GM13976 (cell line): ENCODE measurements at regions not wholly inside any gene's neighbourhood (a gene's known extent, or its start where the extent isn't known, plus 50 kb on each side); places are given as distances from the start of the nearest gene placed in this dataset.
A peak's percentile ranks its signal among the peaks of the same experiment; 100 is the strongest.
"Not testable (repeated sequence)": the region's sequence is repeated elsewhere in the genome, so short reads cannot be mapped to it uniquely, and the experiment has no call there.

Experiments used
- DNase-seq: peaks from one replicate; pipeline ENCODE4 v3.0.0; 2012; ENCODE audit warnings: low spot score
- in situ Hi-C: fragments of 300-500 bp; cut with MboI; formaldehyde crosslinking; loops from one replicate; pipeline ENCODE4 v1.12.0; 2022; ENCODE audit warnings: low sequenced_read_pairs, mixed read lengths, inconsistent platforms; ENCODE audit not compliant: unreplicated experiment
- TF ChIP-seq, protein P1 (sequence below): IDR thresholded peaks from 2 replicates; pipeline ENCODE4 v1.5.1; 2012; ENCODE audit warnings: borderline replicate concordance, mild to moderate bottlenecking; ENCODE audit not compliant: insufficient read depth; ENCODE audit errors: extremely low read depth, missing control alignments, control extremely low read depth

DNA sequence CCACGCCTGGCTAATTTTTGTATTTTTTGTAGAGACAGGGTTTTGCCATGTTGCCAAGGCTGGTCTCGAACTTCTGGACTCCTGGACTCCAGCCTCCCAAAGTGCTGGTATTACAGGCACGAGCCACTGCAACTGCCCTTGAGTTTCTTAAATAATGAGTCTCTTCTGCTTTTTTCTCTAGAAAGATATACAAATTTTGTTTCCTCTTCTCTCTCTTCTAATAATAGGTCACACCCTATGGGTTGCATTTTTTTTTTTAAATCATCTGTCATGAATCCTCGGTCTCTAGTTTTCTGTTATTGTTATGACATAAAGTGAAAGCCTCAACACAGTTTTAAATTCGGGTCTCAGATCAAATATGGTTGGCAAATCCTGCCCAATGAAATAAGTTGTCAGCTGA, 111.2 kb downstream of the IL12A start:
- in situ Hi-C loops = no loop called here
- TF ChIP-seq, protein P1, sequence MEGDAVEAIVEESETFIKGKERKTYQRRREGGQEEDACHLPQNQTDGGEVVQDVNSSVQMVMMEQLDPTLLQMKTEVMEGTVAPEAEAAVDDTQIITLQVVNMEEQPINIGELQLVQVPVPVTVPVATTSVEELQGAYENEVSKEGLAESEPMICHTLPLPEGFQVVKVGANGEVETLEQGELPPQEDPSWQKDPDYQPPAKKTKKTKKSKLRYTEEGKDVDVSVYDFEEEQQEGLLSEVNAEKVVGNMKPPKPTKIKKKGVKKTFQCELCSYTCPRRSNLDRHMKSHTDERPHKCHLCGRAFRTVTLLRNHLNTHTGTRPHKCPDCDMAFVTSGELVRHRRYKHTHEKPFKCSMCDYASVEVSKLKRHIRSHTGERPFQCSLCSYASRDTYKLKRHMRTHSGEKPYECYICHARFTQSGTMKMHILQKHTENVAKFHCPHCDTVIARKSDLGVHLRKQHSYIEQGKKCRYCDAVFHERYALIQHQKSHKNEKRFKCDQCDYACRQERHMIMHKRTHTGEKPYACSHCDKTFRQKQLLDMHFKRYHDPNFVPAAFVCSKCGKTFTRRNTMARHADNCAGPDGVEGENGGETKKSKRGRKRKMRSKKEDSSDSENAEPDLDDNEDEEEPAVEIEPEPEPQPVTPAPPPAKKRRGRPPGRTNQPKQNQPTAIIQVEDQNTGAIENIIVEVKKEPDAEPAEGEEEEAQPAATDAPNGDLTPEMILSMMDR = no peak
- peak; percentile 36 for DNase-seq

DNA sequence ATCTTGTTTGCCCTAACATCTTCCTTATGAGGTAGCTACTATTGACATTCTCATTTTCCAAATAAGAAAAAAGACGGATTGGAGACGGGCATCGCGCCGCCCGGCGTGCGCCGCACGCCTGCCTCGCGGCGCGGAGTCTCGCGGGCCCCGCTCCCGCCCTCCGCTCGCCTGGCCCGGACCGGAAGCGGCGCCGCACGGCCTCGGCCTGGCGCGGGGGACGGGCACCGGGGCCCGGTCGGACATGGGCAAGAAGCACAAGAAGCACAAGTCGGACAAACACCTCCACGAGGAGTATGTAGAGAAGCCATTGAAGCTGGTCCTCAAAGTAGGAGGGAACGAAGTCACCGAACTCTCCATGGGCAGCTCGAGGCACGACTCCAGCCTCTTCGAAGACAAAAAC, 112.0 kb downstream of the IL12A start:
- TF ChIP-seq, protein P1 = no peak
- DNase-seq = no peak
- in situ Hi-C loops = no loop called here

DNA sequence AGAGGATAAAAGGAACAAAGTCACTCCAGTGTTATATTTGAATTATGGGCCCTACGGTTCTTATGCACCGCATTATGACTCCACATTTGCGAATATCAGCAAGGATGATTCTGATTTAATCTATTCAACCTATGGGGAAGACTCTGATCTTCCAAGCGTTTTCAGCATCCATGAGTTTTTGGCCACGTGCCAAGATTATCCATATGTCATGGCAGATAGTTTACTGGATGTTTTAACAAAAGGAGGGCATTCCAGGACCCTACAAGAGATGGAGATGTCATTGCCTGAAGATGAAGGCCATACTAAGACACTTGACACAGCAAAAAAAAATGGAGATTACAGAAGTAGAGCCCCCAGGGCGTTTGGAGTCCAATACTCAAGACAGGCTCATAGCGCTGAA, 113.4 kb downstream of the IL12A start:
- in situ Hi-C loops, DNase-seq: not testable (repeated sequence)

DNA sequence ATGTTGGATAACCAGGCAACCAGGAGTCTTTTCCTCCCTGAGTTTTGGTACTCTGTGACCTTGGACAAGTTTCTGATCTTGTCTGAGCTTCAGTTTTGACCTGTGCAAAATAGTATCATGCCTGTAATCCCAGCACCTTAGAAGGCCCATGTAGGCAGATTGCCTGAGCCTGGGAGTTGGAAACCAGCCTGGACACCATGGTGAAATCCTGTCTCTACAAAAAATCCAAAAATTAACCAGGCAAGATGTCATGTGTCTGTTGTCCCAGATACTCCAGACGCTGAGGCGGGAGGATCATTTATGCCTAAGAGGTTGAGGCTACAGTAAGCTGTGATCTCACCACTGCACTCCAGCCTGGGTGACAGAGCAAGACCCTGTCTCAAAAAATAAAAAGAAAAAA, 114.8 kb downstream of the IL12A start:
- in situ Hi-C loops = no loop called here
- TF ChIP-seq, protein P1 = no peak
- DNase-seq = no peak

DNA sequence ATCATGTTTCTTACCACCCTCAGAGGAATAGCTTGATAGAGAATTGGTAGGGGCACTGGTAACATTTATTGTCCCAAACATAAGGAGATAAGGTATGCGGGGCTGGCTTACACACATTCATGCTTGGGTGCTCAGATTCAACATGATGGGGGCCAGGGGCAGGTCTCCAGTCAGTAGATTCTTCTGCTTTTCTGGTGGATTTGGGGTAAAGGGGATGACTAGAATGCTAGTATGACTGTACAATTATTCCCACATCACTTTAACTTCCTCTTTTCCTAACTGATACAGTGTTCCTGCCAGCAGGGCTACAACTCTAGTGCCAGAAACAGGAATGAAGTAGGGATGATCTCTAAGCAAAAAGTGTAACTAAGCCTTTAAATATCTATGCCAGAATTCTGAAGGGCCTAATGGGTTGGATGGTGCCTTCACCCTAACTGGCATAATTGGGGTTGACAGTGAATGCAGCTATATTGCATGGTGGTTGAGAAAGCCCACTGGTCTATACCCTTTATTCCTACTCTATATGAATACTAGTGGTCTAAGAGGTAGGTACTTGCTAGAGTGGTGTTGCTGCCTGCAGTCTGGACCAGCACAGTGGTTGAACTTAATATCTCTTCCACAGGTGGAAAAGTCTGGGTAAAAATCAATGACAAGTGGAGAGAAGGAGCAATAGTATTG, 117.4 kb downstream of the IL12A start:
- TF ChIP-seq, protein P1 = no peak
- DNase-seq = no peak
- in situ Hi-C loops = no loop called here

DNA sequence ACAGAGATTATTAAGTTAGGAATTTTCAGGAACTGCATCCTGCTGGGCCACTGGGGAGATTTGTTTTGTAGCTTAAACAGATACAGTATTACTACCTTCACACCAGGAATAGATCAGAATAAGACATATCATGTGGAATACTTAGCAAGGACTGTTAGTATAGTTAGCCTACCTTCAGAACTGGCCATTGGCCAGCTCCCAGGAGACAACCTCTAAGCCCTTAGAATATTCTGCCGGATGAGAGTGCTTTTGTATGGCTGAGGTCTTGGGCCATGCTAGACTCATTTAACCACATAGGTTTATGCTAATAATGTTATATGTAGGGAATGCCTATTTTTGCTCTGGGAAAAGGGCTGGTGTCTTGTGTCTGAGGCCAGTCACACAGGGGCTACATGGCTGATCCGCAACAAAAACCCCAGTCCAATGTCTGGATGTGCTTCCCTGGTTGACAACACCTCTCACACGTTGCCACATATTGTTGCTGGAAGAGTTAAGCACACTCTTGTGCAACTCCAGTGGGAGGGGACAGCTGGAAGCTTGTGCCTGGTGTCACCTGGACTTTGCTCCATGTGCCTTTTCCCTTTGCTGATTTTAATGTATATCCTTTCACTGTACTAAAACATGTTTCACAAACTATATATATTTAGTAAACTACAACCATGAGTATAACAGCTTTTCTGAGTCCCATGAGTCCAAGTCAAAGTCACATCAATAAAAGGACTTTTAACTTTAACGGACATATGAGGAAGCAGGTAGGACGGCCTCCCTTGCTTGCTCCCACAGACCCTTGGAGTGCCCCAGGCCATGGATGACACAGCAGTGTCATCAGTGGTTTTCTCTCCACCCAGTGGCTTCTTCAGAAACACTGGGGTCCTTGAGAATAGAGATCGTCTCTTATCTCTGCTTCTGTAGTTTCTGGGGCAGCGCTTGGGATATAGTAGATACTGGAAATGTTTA, 118.0 kb upstream of the C3orf80 start:
- in situ Hi-C loops = no loop called here
- no peak for DNase-seq
- TF ChIP-seq, protein P1 = no peak

DNA sequence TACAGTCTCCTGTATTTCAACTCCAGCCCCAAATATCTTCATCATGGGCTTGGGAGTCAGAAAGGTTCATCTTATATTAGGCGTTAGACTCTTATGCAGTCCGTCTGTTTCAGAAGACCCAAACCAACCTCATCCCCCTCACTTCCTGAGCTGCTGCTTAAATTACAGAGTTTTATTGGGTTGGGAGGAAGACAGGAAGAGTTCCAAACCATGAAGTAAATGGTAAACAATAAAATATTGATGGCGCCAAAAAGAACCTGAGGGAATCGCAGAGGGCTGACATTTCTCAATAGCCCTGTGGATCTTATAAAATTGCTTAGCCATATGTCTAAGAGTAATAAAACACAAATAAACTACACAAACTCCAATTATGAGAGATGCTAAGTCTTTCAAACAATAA, 116.9 kb upstream of the C3orf80 start:
- in situ Hi-C loops = no loop called here
- TF ChIP-seq, protein P1 = no peak
- DNase-seq = no peak
